Upper lobe of right lung (tissue), 1 donor: ENCODE measurements at regions not wholly inside any gene's neighbourhood (a gene's known extent, or its start where the extent isn't known, plus 50 kb on each side); places are given as distances from the start of the nearest gene placed in this dataset.
A peak's percentile ranks its signal among the peaks of the same experiment; 100 is the strongest.

Experiments used
- ATAC-seq: fragments of 200-7000 bp; cut with Tn5 transposase; one replicate; pipeline ENCODE4 v1.9.1; 2020; ENCODE audit warnings: mild to moderate bottlenecking, moderate library complexity
- DNase-seq: peaks from one replicate; pipeline ENCODE4 v3.0.0-alpha.2; 2020
- H3K27ac ChIP-seq: fragments of 200-600 bp; one replicate; pipeline ENCODE4 v1.8.0; 2022
- H3K27me3 ChIP-seq: fragments of 200-600 bp; one replicate; pipeline ENCODE4 v1.8.0; 2022; ENCODE audit warnings: mild to moderate bottlenecking
- H3K36me3 ChIP-seq: fragments of 200-600 bp; one replicate; pipeline ENCODE4 v1.8.0; 2022
- H3K4me1 ChIP-seq: fragments of 200-600 bp; one replicate; pipeline ENCODE4 v1.8.0; 2022
- H3K4me3 ChIP-seq: fragments of 200-600 bp; one replicate; pipeline ENCODE4 v1.8.0; 2022; ENCODE audit warnings: mild to moderate bottlenecking
- H3K9me3 ChIP-seq: fragments of 200-600 bp; one replicate; pipeline ENCODE4 v1.8.0; 2022
- intact Hi-C: fragments of 100-400 bp; cut with DNase I; formaldehyde crosslinking; loops from one replicate; pipeline ENCODE4 v1.11.0; 2022
- TF ChIP-seq, protein P1 (sequence below): fragments of 200-600 bp; IDR thresholded peaks from one replicate; pipeline ENCODE4 v1.8.0; 2022; ENCODE audit warnings: antibody characterized with exemption
- donor health status: DM: no; HTN: yes; CAD: no; lungs with severe emphysema.

DNA sequence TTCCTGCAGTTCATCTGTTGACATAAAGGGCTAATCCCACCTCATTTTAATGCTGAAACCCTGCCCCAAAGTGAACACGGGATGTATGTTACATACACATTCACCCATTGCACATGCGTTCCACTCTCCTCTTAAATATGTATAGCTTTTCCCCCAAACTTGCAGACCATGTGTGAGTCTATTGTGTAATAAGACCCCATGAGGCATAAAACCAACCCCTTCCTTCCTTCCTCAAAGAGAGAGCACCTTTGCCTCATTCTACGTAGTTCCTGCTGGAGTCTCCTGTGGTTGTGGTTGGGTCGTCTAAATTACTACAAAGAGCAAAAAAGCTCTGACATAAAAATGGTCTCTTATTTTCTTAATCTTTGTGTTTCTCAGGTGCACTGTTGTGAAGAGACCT, 345.7 kb upstream of the KLF6 start:
- H3K27ac ChIP-seq = peak overlapping the region; percentile 53
- ATAC-seq (peak; percentile 61), DNase-seq (no peak)
- no peaks in the 10 kb centered on the region for H3K9me3 ChIP-seq
- peaks cover 33% of the 10 kb centered on the region for H3K4me1 ChIP-seq
- H3K4me3 ChIP-seq = no peak overlapping the region
- intact Hi-C loops = no loop called here
- no peaks in the 10 kb centered on the region for H3K27me3 ChIP-seq
- H3K36me3 ChIP-seq = no peaks in the 10 kb centered on the region
- TF ChIP-seq, protein P1, sequence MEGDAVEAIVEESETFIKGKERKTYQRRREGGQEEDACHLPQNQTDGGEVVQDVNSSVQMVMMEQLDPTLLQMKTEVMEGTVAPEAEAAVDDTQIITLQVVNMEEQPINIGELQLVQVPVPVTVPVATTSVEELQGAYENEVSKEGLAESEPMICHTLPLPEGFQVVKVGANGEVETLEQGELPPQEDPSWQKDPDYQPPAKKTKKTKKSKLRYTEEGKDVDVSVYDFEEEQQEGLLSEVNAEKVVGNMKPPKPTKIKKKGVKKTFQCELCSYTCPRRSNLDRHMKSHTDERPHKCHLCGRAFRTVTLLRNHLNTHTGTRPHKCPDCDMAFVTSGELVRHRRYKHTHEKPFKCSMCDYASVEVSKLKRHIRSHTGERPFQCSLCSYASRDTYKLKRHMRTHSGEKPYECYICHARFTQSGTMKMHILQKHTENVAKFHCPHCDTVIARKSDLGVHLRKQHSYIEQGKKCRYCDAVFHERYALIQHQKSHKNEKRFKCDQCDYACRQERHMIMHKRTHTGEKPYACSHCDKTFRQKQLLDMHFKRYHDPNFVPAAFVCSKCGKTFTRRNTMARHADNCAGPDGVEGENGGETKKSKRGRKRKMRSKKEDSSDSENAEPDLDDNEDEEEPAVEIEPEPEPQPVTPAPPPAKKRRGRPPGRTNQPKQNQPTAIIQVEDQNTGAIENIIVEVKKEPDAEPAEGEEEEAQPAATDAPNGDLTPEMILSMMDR = no peak

DNA sequence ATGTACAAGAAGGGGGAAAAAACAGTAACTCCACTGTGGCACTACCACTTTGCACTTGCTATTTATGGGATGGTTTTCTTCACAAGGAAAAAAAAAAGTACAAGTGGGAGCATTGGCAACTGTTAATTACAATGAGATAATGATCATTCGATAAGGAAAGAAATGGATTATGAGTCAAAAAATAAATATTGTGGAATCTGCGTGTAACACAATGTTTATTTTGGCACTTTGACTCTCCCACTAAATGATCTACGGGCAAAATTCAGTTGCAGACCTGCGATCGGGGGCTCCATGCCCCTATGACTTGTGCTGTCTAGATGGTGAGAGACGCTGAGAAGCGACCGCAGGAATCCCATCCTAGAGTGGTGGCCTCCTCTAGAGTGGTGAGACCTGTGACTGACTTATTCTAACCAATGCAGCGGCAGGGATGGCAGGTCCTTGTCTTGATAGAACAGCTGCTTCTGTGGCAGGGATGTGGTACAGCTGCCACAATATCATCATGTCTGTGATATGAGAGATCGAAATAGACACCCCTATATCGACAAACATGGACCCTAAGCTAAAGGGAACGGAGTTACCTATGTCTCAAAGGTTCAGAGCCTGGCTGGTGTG, 345.0 kb upstream of the KLF6 start:
- Histone ChIP-seq H3K4me3 (no peak overlapping the region), H3K4me1 (peaks cover 33% of the 10 kb centered on the region), H3K9me3 (no peaks in the 10 kb centered on the region), H3K27me3 (no peaks in the 10 kb centered on the region), H3K36me3 (no peaks in the 10 kb centered on the region), H3K27ac (peak overlapping the region; percentile 53)
- ATAC-seq (no peak), DNase-seq (no peak)
- TF ChIP-seq, protein P1 = no peak
- intact Hi-C loops = no loop called here

DNA sequence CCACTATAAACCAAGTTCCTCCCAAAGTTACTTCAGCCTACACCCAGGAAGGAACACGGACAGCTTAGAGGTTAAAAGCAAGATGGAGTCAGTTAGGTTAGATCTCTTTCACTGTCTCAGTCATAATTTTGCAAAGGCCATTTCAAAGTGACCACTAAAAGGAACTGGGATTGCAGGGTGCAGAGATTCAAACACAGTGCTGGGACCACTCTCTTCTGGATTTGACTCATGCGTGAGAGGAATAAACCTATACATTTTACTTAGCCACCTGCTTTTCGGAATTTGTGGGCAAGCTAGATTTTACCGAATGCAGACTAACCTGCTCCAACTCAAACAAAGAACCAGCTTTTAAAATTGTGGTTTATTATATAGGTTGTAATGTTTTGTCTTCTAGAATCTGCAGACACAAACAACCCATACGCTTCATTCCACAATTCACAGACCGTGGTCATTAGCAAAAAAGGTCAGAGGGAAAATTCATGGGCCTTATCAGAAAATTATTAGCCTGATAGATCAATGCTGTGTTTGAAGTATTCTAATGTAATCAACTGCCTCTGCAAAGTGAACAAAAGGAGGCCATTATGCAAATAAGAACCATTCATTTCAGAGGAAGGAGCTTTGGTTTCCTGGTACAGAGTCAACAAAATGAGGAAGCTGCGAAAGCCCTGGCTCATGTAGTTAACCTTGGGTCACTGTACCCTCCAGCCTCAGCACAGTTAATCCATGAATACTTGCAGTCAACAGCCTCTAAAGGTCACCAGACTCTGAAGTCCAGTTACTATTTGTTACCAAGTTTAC, 342.7 kb upstream of the KLF6 start:
- intact Hi-C loops = no loop called here
- TF ChIP-seq, protein P1 = no peak
- H3K27me3 ChIP-seq = no peaks in the 10 kb centered on the region
- H3K9me3 ChIP-seq = no peaks in the 10 kb centered on the region
- peaks cover 34% of the 10 kb centered on the region for H3K4me1 ChIP-seq
- H3K4me3 ChIP-seq = no peak overlapping the region
- ATAC-seq (peak; percentile 83), DNase-seq (no peak)
- peak overlapping the region; percentile 19 for H3K27ac ChIP-seq
- H3K36me3 ChIP-seq = no peaks in the 10 kb centered on the region

DNA sequence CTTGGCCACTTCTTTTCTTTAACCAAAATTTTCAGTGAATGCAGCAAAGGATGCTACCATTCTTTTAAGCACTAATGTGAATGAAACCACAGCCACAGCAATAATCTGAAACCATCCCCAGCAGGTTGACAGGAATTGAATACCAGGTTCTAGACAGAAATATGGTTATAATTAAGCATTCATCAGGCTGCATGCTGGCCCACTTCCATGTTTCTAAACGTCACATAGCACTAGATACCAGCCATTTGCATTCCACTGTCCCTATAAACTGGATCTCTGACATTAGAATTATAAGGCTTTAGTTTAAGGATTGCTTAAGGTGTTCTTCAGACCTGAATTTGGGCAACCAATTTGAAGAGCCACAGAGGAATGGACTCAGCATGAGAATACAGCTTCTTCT, 340.8 kb upstream of the KLF6 start:
- Histone ChIP-seq H3K4me1 (peaks cover 29% of the 10 kb centered on the region), H3K36me3 (no peaks in the 10 kb centered on the region), H3K4me3 (no peak overlapping the region), H3K27ac (no peak overlapping the region), H3K27me3 (no peaks in the 10 kb centered on the region), H3K9me3 (no peaks in the 10 kb centered on the region)
- no peak for DNase-seq
- TF ChIP-seq, protein P1 = no peak
- no peak for ATAC-seq
- intact Hi-C loops = no loop called here

DNA sequence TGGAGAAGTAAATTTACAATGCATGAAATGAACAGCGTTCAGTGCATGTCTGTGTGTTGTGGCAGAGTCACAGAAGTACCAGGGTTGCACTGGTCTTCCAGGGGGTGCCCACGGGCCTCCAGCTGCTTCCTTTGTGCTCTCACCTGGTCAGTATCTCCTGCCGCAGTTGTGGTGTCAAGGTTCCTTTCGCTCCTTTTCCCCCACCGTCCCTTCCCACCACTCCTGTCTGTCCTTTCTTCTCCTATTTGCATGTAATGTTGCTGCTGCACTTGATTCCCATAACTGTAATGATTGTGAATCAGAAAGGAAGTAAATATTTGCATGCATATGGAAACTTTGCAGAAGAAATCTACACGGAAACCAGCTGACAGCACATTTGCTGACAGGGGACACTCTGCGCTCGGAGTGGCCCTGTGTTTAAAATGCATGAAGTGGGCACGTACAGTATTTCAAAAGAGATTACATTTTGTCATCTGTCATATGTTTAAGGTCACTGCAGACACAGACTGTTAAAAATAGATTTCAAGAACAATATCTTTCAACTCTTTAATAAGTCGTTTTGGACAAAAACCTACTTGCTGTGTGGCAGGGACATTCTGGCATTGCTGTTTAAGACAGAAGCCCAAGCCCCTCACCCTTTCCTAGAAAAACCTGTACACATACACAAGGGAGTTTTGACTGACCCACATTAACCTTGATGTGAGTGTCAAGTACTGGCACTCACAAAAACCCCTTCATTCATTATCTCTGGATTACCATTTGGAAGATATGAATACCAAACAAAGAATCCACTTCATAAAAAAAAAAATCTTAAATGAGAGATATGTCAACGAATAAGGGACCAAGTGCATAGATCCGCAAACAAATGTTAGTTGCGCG, 336.7 kb upstream of the KLF6 start:
- no peak overlapping the region for H3K4me3 ChIP-seq
- peaks cover 8% of the 10 kb centered on the region for H3K4me1 ChIP-seq
- H3K9me3 ChIP-seq = no peaks in the 10 kb centered on the region
- peak overlapping the region; percentile 61 for H3K27ac ChIP-seq
- intact Hi-C loops = no loop called here
- ATAC-seq (peak; percentile 81), DNase-seq (no peak)
- TF ChIP-seq, protein P1 = no peak
- H3K36me3 ChIP-seq = no peaks in the 10 kb centered on the region
- no peaks in the 10 kb centered on the region for H3K27me3 ChIP-seq
